ENCODE measurements at regions not wholly inside any gene's neighbourhood (a gene's known extent, or its start where the extent isn't known, plus 50 kb on each side); places are given as distances from the start of the nearest gene placed in this dataset.

DNA sequence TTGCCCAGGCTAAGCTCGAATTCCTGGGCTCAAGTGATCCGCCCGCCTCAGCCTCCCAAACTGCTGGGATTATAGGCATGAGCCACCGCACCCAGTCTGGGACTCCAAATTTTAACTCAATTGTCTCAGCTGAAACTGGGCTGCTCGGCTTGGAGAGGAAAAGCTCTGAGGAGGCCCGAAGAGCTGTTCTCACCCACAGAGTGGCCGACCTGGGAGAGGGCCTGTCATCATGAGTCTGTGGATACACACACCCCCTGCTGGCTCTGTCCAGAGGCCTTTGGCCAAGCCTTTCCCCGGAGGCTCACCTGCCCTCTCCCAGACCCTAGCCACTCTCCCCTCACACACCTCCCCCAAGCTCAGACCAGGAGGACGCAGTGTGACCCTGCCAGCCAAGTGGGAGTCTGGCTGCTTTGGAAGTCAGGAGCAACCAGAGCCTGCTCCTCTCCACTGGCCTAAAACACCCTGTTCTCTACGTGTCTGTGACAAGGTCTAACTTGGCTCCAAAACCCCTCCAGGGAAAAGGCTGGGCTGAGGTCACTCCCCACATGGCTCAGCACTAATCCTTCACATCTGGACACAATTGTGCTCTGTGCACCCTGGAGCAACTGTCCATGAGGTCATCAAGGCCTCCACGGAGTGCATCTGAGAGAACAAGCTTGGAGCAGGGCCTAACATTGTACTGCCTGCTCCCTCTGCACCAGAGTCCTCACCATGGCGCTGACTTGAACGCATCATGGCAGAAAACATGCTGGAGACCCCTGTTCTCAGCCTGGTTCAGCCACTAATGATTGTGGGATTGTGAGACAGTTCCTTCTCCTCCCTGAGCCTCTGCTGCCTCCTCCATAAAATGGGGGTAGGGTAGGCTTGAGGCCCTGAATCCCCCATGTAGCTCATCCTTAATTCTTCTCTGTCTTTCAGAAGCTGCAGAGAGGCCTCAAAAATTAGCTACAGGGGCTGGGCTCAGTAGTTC is 49.9 kb upstream of the RAB6C start:
- TF ChIP-seq, protein P1, sequence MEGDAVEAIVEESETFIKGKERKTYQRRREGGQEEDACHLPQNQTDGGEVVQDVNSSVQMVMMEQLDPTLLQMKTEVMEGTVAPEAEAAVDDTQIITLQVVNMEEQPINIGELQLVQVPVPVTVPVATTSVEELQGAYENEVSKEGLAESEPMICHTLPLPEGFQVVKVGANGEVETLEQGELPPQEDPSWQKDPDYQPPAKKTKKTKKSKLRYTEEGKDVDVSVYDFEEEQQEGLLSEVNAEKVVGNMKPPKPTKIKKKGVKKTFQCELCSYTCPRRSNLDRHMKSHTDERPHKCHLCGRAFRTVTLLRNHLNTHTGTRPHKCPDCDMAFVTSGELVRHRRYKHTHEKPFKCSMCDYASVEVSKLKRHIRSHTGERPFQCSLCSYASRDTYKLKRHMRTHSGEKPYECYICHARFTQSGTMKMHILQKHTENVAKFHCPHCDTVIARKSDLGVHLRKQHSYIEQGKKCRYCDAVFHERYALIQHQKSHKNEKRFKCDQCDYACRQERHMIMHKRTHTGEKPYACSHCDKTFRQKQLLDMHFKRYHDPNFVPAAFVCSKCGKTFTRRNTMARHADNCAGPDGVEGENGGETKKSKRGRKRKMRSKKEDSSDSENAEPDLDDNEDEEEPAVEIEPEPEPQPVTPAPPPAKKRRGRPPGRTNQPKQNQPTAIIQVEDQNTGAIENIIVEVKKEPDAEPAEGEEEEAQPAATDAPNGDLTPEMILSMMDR (IDR thresholded peaks at IDR 0.05; ENCODE audit: low read length) = no peak
- TF ChIP-seq EZH2 (optimal IDR thresholded peaks at IDR 0.05; ENCODE audit: low read depth, low read length) = no peak
